Thyroid gland (tissue), 4 donors: ENCODE measurements at regions not wholly inside any gene's neighbourhood (a gene's known extent, or its start where the extent isn't known, plus 50 kb on each side); places are given as distances from the start of the nearest gene placed in this dataset.

Experiments used
- POLR2A ChIP-seq, 2 donors: fragments of 450-650 bp; IDR thresholded peaks; one replicate each; pipeline ENCODE4 v1.6.1; 2017; ENCODE audit warnings: antibody characterized with exemption in 2 of 2, mild to moderate bottlenecking in 2 of 2, moderate library complexity in 1 of 2
- TF ChIP-seq, protein P1 (sequence below), 6 experiments: fragments of 200-600 bp in 3 of 6; fragments of 450-650 bp in 3 of 6; sonication (generic) in 3 of 6; IDR thresholded peaks; one replicate each; pipeline ENCODE4 v1.5.1; 2016 to 2019; ENCODE audit warnings: antibody characterized with exemption in 6 of 6, mild to moderate bottlenecking in 2 of 6, inconsistent platforms in 1 of 6, moderate library complexity in 1 of 6

DNA sequence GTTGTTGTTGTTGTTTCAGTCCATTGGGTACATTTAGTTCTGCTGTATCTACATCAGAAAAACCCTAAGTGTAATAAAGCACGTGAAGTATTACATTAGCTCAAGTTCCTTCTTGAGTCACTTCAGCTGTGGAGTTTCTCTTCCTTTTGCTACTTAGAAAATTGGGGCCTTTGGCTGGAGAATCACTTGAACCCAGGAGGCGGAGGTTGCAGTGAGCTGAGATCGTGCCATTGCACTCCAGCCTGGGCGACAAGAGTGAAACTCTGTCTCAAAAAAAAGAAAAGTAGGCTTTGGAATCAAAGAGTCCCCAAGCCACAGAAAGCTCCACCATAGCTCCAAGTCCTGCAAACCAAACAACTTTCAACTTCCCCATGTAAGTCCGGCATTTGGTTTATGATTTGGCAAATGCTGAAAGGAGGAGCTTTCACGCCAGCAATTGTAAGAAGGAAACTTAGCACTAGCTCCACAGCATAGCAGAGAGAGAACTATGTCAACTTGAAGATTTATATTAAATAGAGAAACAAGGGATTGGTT lies 56.5 kb upstream of the RNF144B start:
- TF ChIP-seq, protein P1, sequence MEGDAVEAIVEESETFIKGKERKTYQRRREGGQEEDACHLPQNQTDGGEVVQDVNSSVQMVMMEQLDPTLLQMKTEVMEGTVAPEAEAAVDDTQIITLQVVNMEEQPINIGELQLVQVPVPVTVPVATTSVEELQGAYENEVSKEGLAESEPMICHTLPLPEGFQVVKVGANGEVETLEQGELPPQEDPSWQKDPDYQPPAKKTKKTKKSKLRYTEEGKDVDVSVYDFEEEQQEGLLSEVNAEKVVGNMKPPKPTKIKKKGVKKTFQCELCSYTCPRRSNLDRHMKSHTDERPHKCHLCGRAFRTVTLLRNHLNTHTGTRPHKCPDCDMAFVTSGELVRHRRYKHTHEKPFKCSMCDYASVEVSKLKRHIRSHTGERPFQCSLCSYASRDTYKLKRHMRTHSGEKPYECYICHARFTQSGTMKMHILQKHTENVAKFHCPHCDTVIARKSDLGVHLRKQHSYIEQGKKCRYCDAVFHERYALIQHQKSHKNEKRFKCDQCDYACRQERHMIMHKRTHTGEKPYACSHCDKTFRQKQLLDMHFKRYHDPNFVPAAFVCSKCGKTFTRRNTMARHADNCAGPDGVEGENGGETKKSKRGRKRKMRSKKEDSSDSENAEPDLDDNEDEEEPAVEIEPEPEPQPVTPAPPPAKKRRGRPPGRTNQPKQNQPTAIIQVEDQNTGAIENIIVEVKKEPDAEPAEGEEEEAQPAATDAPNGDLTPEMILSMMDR (IDR thresholded peaks at IDR 0.05) = no peak
- no peak for TF ChIP-seq POLR2A (IDR thresholded peaks at IDR 0.05)
